IMR-90 (cell line): ENCODE measurements at regions not wholly inside any gene's neighbourhood (a gene's known extent, or its start where the extent isn't known, plus 50 kb on each side); places are given as distances from the start of the nearest gene placed in this dataset.

ENCODE experiments used
- ATAC-seq: fragments of 200-7000 bp; cut with Tn5 transposase; 2 replicates; pipeline ENCODE4 v1.9.1; 2020; ENCODE audit warnings: low read depth, mild to moderate bottlenecking, moderate library complexity
- BruUV-seq: library from RNA; stranded (reverse); fragments of 400-500 nt; replicated peaks from 2 replicates; lab custom pipeline; 2021; lab: Mats Ljungman, UMichigan
- CTCF ChIA-PET: fragments of 300-600 bp; formaldehyde crosslinking; extraction: SDS; loops from one replicate; lab custom pipeline; 2021; ENCODE audit warnings: antibody characterized with exemption; lab: Yijun Ruan, JAX
- POLR2A ChIA-PET: fragments of 300-600 bp; sonication (Branson Sonifier 250); formaldehyde crosslinking; loops from one replicate; lab custom pipeline; 2022; ENCODE audit warnings: antibody characterized with exemption; ENCODE audit not compliant: unreplicated experiment; lab: Charles Lee
- DNase-seq: peaks from one replicate; pipeline ENCODE4 v3.0.0; 2013
- H2AFZ ChIP-seq: replicated peaks from 2 replicates; pipeline ENCODE3; 2013; ENCODE audit warnings: low read length, mild to moderate bottlenecking; ENCODE audit not compliant: poor library complexity
- H2AK5ac ChIP-seq: 2 replicates; pipeline ENCODE4 v1.6.1; 2013; ENCODE audit warnings: low read depth, low read length, inconsistent platforms
- H2AK9ac ChIP-seq: replicated peaks from 2 replicates; pipeline ENCODE3; 2013; ENCODE audit warnings: mild to moderate bottlenecking, low read depth, low read length, moderate library complexity; ENCODE audit not compliant: poor library complexity
- H2BK120ac ChIP-seq: 2 replicates; pipeline ENCODE4 v1.6.1; 2013; ENCODE audit warnings: low read depth, low read length, inconsistent platforms
- H2BK15ac ChIP-seq: 3 replicates; pipeline ENCODE4 v1.6.1; 2013; ENCODE audit warnings: low read depth, low read length, inconsistent platforms
- H2BK20ac ChIP-seq: 2 replicates; pipeline ENCODE4 v1.6.1; 2013; ENCODE audit warnings: low read depth, mild to moderate bottlenecking, inconsistent platforms, low read length, moderate library complexity
- H2BK5ac ChIP-seq: 2 replicates; pipeline ENCODE4 v1.6.1; 2013; ENCODE audit warnings: mild to moderate bottlenecking, low read depth, low read length, inconsistent platforms; ENCODE audit not compliant: poor library complexity, severe bottlenecking
- H3K14ac ChIP-seq: replicated peaks from 2 replicates; pipeline ENCODE4 v1.6.1; 2013; ENCODE audit warnings: low read depth, low read length, inconsistent platforms
- H3K18ac ChIP-seq: 2 replicates; pipeline ENCODE4 v1.6.1; 2013; ENCODE audit warnings: low read depth, low read length, control low read depth
- H3K23ac ChIP-seq: 2 replicates; pipeline ENCODE4 v1.6.1; 2013; ENCODE audit warnings: low read depth, low read length, inconsistent platforms
- H3K27ac ChIP-seq: 2 replicates; pipeline ENCODE4 v1.5.1; 2013; ENCODE audit warnings: mild to moderate bottlenecking, control low read depth, low read length; ENCODE audit not compliant: insufficient read depth
- H3K27me3 ChIP-seq: 2 replicates; pipeline ENCODE4 v1.6.1; 2013; ENCODE audit warnings: low read length; ENCODE audit not compliant: control insufficient read depth, insufficient read depth
- H3K36me3 ChIP-seq: 2 replicates; pipeline ENCODE4 v1.6.1; 2013; ENCODE audit warnings: low read length, mixed read lengths; ENCODE audit not compliant: control insufficient read depth, insufficient read depth
- H3K4ac ChIP-seq: 2 replicates; pipeline ENCODE4 v1.6.1; 2013; ENCODE audit warnings: low read depth, low read length, inconsistent platforms
- H3K4me1 ChIP-seq: 2 replicates; pipeline ENCODE4 v1.6.1; 2013; ENCODE audit warnings: low read length, mixed read lengths; ENCODE audit not compliant: control insufficient read depth, insufficient read depth
- H3K4me2 ChIP-seq: 2 replicates; pipeline ENCODE4 v1.6.1; 2013; ENCODE audit warnings: low read depth, mild to moderate bottlenecking, control low read depth, low read length, moderate library complexity
- H3K4me3 ChIP-seq: 2 replicates; pipeline ENCODE4 v1.5.1; 2013; ENCODE audit warnings: low read depth, mild to moderate bottlenecking, control low read depth, low read length, moderate library complexity; ENCODE audit not compliant: insufficient read depth
- H3K56ac ChIP-seq: 2 replicates; pipeline ENCODE4 v1.6.1; 2013; ENCODE audit warnings: low read length, inconsistent platforms; ENCODE audit not compliant: insufficient read depth; ENCODE audit errors: extremely low read depth
- H3K79me1 ChIP-seq, 2 experiments: 2 replicates each; pipeline ENCODE4 v1.6.1; 2013; ENCODE audit warnings: low read length in 2 of 2, inconsistent platforms in 1 of 2, low read depth in 1 of 2
- H3K9ac ChIP-seq: 2 replicates; pipeline ENCODE4 v1.6.1; 2013; ENCODE audit warnings: low read depth, low read length, control low read depth
- H3K9me1 ChIP-seq: 2 replicates; pipeline ENCODE4 v1.6.1; 2013; ENCODE audit warnings: low read length, inconsistent platforms; ENCODE audit not compliant: insufficient read depth
- H3K9me3 ChIP-seq: 2 replicates; pipeline ENCODE4 v1.6.1; 2013; ENCODE audit warnings: low read length; ENCODE audit not compliant: control insufficient read depth, insufficient read depth
- H4K20me1 ChIP-seq: 2 replicates; pipeline ENCODE4 v1.6.1; 2013; ENCODE audit warnings: low read length, inconsistent platforms; ENCODE audit not compliant: insufficient read depth
- H4K5ac ChIP-seq: 2 replicates; pipeline ENCODE4 v1.6.1; 2013; ENCODE audit warnings: mild to moderate bottlenecking, low read depth, low read length, control low read depth
- H4K8ac ChIP-seq, 2 experiments: 2 replicates each; pipeline ENCODE4 v1.6.1; 2013; ENCODE audit warnings: low read depth in 2 of 2, low read length in 2 of 2, control low read depth in 1 of 2, inconsistent platforms in 1 of 2
- H4K91ac ChIP-seq: 2 replicates; pipeline ENCODE4 v1.6.1; 2013; ENCODE audit warnings: low read depth, low read length, inconsistent platforms; ENCODE audit not compliant: insufficient read depth
- BHLHE40 ChIP-seq: fragments of 150-350 bp; IDR thresholded peaks from 2 replicates; pipeline ENCODE4 v1.6.1; 2016; ENCODE audit warnings: mild to moderate bottlenecking, low read depth, low read length
- CEBPB ChIP-seq: IDR thresholded peaks from 2 replicates; pipeline ENCODE4 v1.6.1; 2012; ENCODE audit warnings: low read depth, low read length, improper control_type of control experiment
- CHD1 ChIP-seq: IDR thresholded peaks from 2 replicates; pipeline ENCODE4 v1.6.1; 2012; ENCODE audit warnings: low read depth, low read length, improper control_type of control experiment
- CTCF ChIP-seq: conservative IDR thresholded peaks from 2 replicates; pipeline ENCODE4 v1.5.1; 2012; ENCODE audit warnings: mild to moderate bottlenecking, low read depth, low read length, improper control_type of control experiment
- ELK1 ChIP-seq: fragments of 150-350 bp; IDR thresholded peaks from 2 replicates; pipeline ENCODE4 v1.6.1; 2016; ENCODE audit warnings: low read depth, mild to moderate bottlenecking, low read length, moderate library complexity, borderline replicate concordance
- FOS ChIP-seq: fragments of 150-350 bp; IDR thresholded peaks from 2 replicates; pipeline ENCODE4 v1.6.1; 2016; ENCODE audit warnings: low read depth, low read length
- MAFK ChIP-seq: IDR thresholded peaks from 2 replicates; pipeline ENCODE4 v1.6.1; 2012; ENCODE audit warnings: low read depth, low read length, improper control_type of control experiment
- MAZ ChIP-seq: IDR thresholded peaks from 2 replicates; pipeline ENCODE4 v1.6.1; 2012; ENCODE audit warnings: low read depth, mild to moderate bottlenecking, low read length, improper control_type of control experiment, moderate library complexity, borderline replicate concordance
- MXI1 ChIP-seq: IDR thresholded peaks from 2 replicates; pipeline ENCODE4 v1.6.1; 2012; ENCODE audit warnings: low read depth, mild to moderate bottlenecking, low read length, moderate library complexity, borderline replicate concordance
- NFE2L2 ChIP-seq: fragments of 150-350 bp; IDR thresholded peaks from 2 replicates; pipeline ENCODE4 v1.6.1; 2016; ENCODE audit warnings: low read depth, mild to moderate bottlenecking, low read length
- POLR2A ChIP-seq: IDR thresholded peaks from 2 replicates; pipeline ENCODE4 v1.6.1; 2012; ENCODE audit warnings: mild to moderate bottlenecking, low read depth, low read length
- RAD21 ChIP-seq: IDR thresholded peaks from 2 replicates; pipeline ENCODE4 v1.6.1; 2012; ENCODE audit warnings: low read length, improper control_type of control experiment
- RCOR1 ChIP-seq: IDR thresholded peaks from 2 replicates; pipeline ENCODE4 v1.6.1; 2012; ENCODE audit warnings: mild to moderate bottlenecking, low read length, improper control_type of control experiment; ENCODE audit not compliant: insufficient replicate concordance
- RFX5 ChIP-seq: IDR thresholded peaks from 2 replicates; pipeline ENCODE4 v1.8.0; 2012; ENCODE audit warnings: low read depth, mild to moderate bottlenecking, low read length, moderate library complexity
- SMC3 ChIP-seq: fragments of 150-350 bp; IDR thresholded peaks from 2 replicates; pipeline ENCODE4 v1.6.1; 2016; ENCODE audit warnings: low read depth, mild to moderate bottlenecking, antibody characterized with exemption, low read length, moderate library complexity
- USF2 ChIP-seq: fragments of 150-350 bp; IDR thresholded peaks from 2 replicates; pipeline ENCODE4 v1.6.1; 2017; ENCODE audit warnings: mild to moderate bottlenecking, antibody characterized with exemption, low read length, low read depth
- WGBS, 2 experiments: methylation state at CpG; one replicate each; pipeline versions ENCODE4 v1.1.5 to v1.1.7; 2013; ENCODE audit warnings: missing lambda C conversion rate in 2 of 2; ENCODE audit not compliant: insufficient read length in 1 of 2; ENCODE audit errors: extremely low coverage in 2 of 2; 5-methylcytosine and 5-hydroxymethylcytosine counted together
- dilution Hi-C: fragments of 300-500 bp; cut with HindIII; formaldehyde crosslinking; loops from one replicate; pipeline ENCODE4 v1.14.3; 2018; ENCODE audit warnings: low sequenced_read_pairs; ENCODE audit not compliant: unreplicated experiment
- in situ Hi-C: fragments of 300-500 bp; cut with MboI; formaldehyde crosslinking; loops from 3 replicates; pipeline ENCODE4 v1.14.3; 2019; ENCODE audit warnings: low sequenced_read_pairs, inconsistent platforms, mixed read lengths
- intact Hi-C: fragments of 100-400 bp; cut with micrococcal nuclease; formaldehyde crosslinking; loops from 2 replicates; pipeline ENCODE4 v1.10.0; 2022

GRCh38 chr14:57073986-57074385, 194.7 kb downstream of the EXOC5 start:
- H2AFZ ChIP-seq: no peak overlapping the region
- no peak overlapping the region for H3K23ac ChIP-seq
- no peak overlapping the region for H3K9ac ChIP-seq
- H3K4me1 ChIP-seq: no peaks in the 10 kb centered on the region
- no peaks in the 10 kb centered on the region for H3K9me3 ChIP-seq
- DNase-seq (no peak), ATAC-seq (no peak)
- no TSS peak for BruUV-seq
- no peak overlapping the region for H4K91ac ChIP-seq
- no peaks in the 10 kb centered on the region for H3K79me1 ChIP-seq
- no peak overlapping the region for H4K5ac ChIP-seq
- no peak overlapping the region for H2BK15ac ChIP-seq
- intact Hi-C loops: no loop called here
- H4K8ac ChIP-seq: no peak overlapping the region
- no peak overlapping the region for H3K27ac ChIP-seq
- dilution Hi-C loops: no loop called here
- ChIA-PET POLR2A (no interaction called here), CTCF (no interaction called here)
- no peak overlapping the region for H2BK5ac ChIP-seq
- H3K4ac ChIP-seq: no peak overlapping the region
- TF ChIP-seq BHLHE40: no peak
- no peak for TF ChIP-seq NFE2L2
- TF ChIP-seq RFX5: no peak
- no peak for TF ChIP-seq CTCF
- TF ChIP-seq RAD21: no peak
- no peak for TF ChIP-seq MXI1
- no peak for TF ChIP-seq RCOR1
- no peak for TF ChIP-seq FOS
- no peak for TF ChIP-seq CEBPB
- no peak for TF ChIP-seq MAZ
- TF ChIP-seq USF2: no peak
- TF ChIP-seq POLR2A: no peak
- no peak for TF ChIP-seq SMC3
- no peak for TF ChIP-seq ELK1
- no peak for TF ChIP-seq MAFK
- TF ChIP-seq CHD1: no peak
- no CpG with 5 or more reads among the region's 5 CpGs for WGBS, 2 experiments
- H3K4me2 ChIP-seq: no peak overlapping the region
- no peak overlapping the region for H2BK120ac ChIP-seq
- H4K20me1 ChIP-seq: no peaks in the 10 kb centered on the region
- in situ Hi-C loops: no loop called here
- H3K36me3 ChIP-seq: no peaks in the 10 kb centered on the region
- no peak overlapping the region for H3K56ac ChIP-seq
- no peak overlapping the region for H2BK20ac ChIP-seq
- H3K14ac ChIP-seq: no peak overlapping the region
- H2AK5ac ChIP-seq: no peak overlapping the region
- H3K18ac ChIP-seq: no peak overlapping the region
- H3K9me1 ChIP-seq: no peaks in the 10 kb centered on the region
- no peaks in the 10 kb centered on the region; the same call in 1 of the 2 replicates for H3K27me3 ChIP-seq
- no peak overlapping the region for H3K4me3 ChIP-seq
- H2AK9ac ChIP-seq: no peak overlapping the region
